Skeletal muscle satellite cell (primary cell): ENCODE measurements at regions not wholly inside any gene's neighbourhood (a gene's known extent, or its start where the extent isn't known, plus 50 kb on each side); places are given as distances from the start of the nearest gene placed in this dataset.

Experiments
- H3K27me3 ChIP-seq: 2 replicates; pipeline ENCODE4 v1.7.0; 2013; ENCODE audit warnings: low read length; ENCODE audit not compliant: control insufficient read depth, insufficient read depth
- H3K36me3 ChIP-seq: 2 replicates; pipeline ENCODE4 v1.7.0; 2013; ENCODE audit warnings: mild to moderate bottlenecking, control low read depth, low read length; ENCODE audit not compliant: insufficient read depth
- H3K4me1 ChIP-seq: 2 replicates; pipeline ENCODE4 v1.7.0; 2013; ENCODE audit warnings: low read length; ENCODE audit not compliant: control insufficient read depth, insufficient read depth
- H3K4me2 ChIP-seq: 2 replicates; pipeline ENCODE4 v1.7.0; 2013; ENCODE audit warnings: mild to moderate bottlenecking, low read length
- H3K4me3 ChIP-seq: 2 replicates; pipeline ENCODE4 v1.7.0; 2013; ENCODE audit warnings: low read length
- H3K9ac ChIP-seq: 2 replicates; pipeline ENCODE4 v1.7.0; 2013; ENCODE audit warnings: mild to moderate bottlenecking, low read depth, low read length, moderate library complexity
- H3K9me3 ChIP-seq: replicated peaks from 2 replicates; pipeline ENCODE4 v1.7.0; 2013; ENCODE audit warnings: mild to moderate bottlenecking, control low read depth, low read length

- Histone ChIP-seq H3K4me1 (no peaks in the 10 kb centered on the region), H3K27me3 (peaks cover 87% of the 10 kb centered on the region), H3K9ac (no peak overlapping the region), H3K36me3 (no peaks in the 10 kb centered on the region), H3K4me2 (no peak overlapping the region), H3K4me3 (no peak overlapping the region), H3K9me3 (no peaks in the 10 kb centered on the region)
These were observed 88.8 kb upstream of the ZBTB40 start for GRCh38 chr1:22362626-22363402.

GRCh38 chr1:22363403-22364325 lies 88.0 kb upstream of the ZBTB40 start:
- no peak overlapping the region for H3K9ac ChIP-seq
- H3K4me2 ChIP-seq, result no peak overlapping the region
- no peaks in the 10 kb centered on the region for H3K9me3 ChIP-seq
- no peaks in the 10 kb centered on the region for H3K36me3 ChIP-seq
- peaks cover 86% of the 10 kb centered on the region for H3K27me3 ChIP-seq
- H3K4me3 ChIP-seq, result no peak overlapping the region
- H3K4me1 ChIP-seq, result no peaks in the 10 kb centered on the region

- H3K27me3 ChIP-seq, result peaks cover 86% of the 10 kb centered on the region
- no peaks in the 10 kb centered on the region for H3K9me3 ChIP-seq
- no peak overlapping the region for H3K4me3 ChIP-seq
- no peaks in the 10 kb centered on the region for H3K4me1 ChIP-seq
- H3K4me2 ChIP-seq, result no peak overlapping the region
- H3K36me3 ChIP-seq, result no peaks in the 10 kb centered on the region
- H3K9ac ChIP-seq, result no peak overlapping the region
These were observed 87.4 kb upstream of the ZBTB40 start for GRCh38 chr1:22364326-22364650.

- Histone ChIP-seq H3K9me3 (no peaks in the 10 kb centered on the region), H3K9ac (no peak overlapping the region), H3K36me3 (no peaks in the 10 kb centered on the region), H3K27me3 (peaks cover 86% of the 10 kb centered on the region), H3K4me1 (no peaks in the 10 kb centered on the region), H3K4me3 (no peak overlapping the region), H3K4me2 (no peak overlapping the region)
These were observed 86.9 kb upstream of the ZBTB40 start for GRCh38 chr1:22364764-22365163.

GRCh38 chr1:22365331-22366295 lies 86.0 kb upstream of the ZBTB40 start:
- Histone ChIP-seq H3K4me1 (no peaks in the 10 kb centered on the region), H3K9me3 (no peaks in the 10 kb centered on the region), H3K27me3 (peaks cover 85% of the 10 kb centered on the region), H3K9ac (no peak overlapping the region), H3K36me3 (no peaks in the 10 kb centered on the region), H3K4me3 (no peak overlapping the region), H3K4me2 (no peak overlapping the region)

- Histone ChIP-seq H3K9ac (no peak overlapping the region), H3K4me1 (no peaks in the 10 kb centered on the region), H3K27me3 (peaks cover 83% of the 10 kb centered on the region), H3K4me2 (no peak overlapping the region), H3K9me3 (no peaks in the 10 kb centered on the region), H3K4me3 (no peak overlapping the region), H3K36me3 (no peaks in the 10 kb centered on the region)
These were observed 85.3 kb upstream of the ZBTB40 start for GRCh38 chr1:22366346-22366745.

- H3K4me3 ChIP-seq, result no peak overlapping the region
- H3K9me3 ChIP-seq, result no peaks in the 10 kb centered on the region
- H3K4me1 ChIP-seq, result no peaks in the 10 kb centered on the region
- no peak overlapping the region for H3K4me2 ChIP-seq
- H3K9ac ChIP-seq, result no peak overlapping the region
- H3K36me3 ChIP-seq, result no peaks in the 10 kb centered on the region
- H3K27me3 ChIP-seq, result peaks cover 83% of the 10 kb centered on the region
These were observed 83.5 kb upstream of the ZBTB40 start for GRCh38 chr1:22368125-22368524.

- Histone ChIP-seq H3K9me3 (no peaks in the 10 kb centered on the region), H3K9ac (no peak overlapping the region), H3K4me2 (no peak overlapping the region), H3K4me1 (no peaks in the 10 kb centered on the region), H3K36me3 (no peaks in the 10 kb centered on the region), H3K27me3 (peaks cover 76% of the 10 kb centered on the region), H3K4me3 (no peak overlapping the region)
These were observed 82.1 kb upstream of the ZBTB40 start for GRCh38 chr1:22369294-22370189.

GRCh38 chr1:22370190-22370498 lies 81.5 kb upstream of the ZBTB40 start:
- Histone ChIP-seq H3K4me3 (no peak overlapping the region), H3K9ac (no peak overlapping the region), H3K9me3 (no peaks in the 10 kb centered on the region), H3K4me2 (no peak overlapping the region), H3K27me3 (peaks cover 73% of the 10 kb centered on the region), H3K36me3 (no peaks in the 10 kb centered on the region), H3K4me1 (no peaks in the 10 kb centered on the region)

GRCh38 chr1:22371408-22371807 lies 80.2 kb upstream of the ZBTB40 start:
- H3K4me3 ChIP-seq, result no peak overlapping the region
- H3K9ac ChIP-seq, result no peak overlapping the region
- peaks cover 70% of the 10 kb centered on the region for H3K27me3 ChIP-seq
- H3K9me3 ChIP-seq, result no peaks in the 10 kb centered on the region
- no peaks in the 10 kb centered on the region for H3K36me3 ChIP-seq
- H3K4me2 ChIP-seq, result no peak overlapping the region
- no peaks in the 10 kb centered on the region for H3K4me1 ChIP-seq
